SK-N-SH (cell line): ENCODE measurements at regions not wholly inside any gene's neighbourhood (a gene's known extent, or its start where the extent isn't known, plus 50 kb on each side); places are given as distances from the start of the nearest gene placed in this dataset.

Experiments
- CTCF ChIA-PET: fragments of 300-600, 350-600 bp; formaldehyde crosslinking; extraction: SDS; loops from one replicate; lab custom pipeline; 2021; lab: Yijun Ruan, JAX
- POLR2A ChIA-PET: fragments of 350-600 bp; sonication (Branson Sonifier 250); formaldehyde crosslinking; extraction: SDS; loops from one replicate; lab custom pipeline; 2020; ENCODE audit warnings: antibody characterized with exemption, inconsistent platforms; lab: Yijun Ruan, JAX
- DNase-seq: peaks from one replicate; pipeline ENCODE4 v3.0.0; 2012
- H2AFZ ChIP-seq: fragments of 200-600 bp; sonication (generic); 2 replicates; pipeline ENCODE4 v1.8.1; 2016; ENCODE audit warnings: antibody characterized with exemption, mild to moderate bottlenecking, low read depth
- H3F3A ChIP-seq: fragments of 200-600 bp; sonication (generic); replicated peaks from 2 replicates; pipeline ENCODE3; 2016; ENCODE audit warnings: antibody characterized with exemption, mild to moderate bottlenecking; ENCODE audit not compliant: insufficient read depth
- H3K27ac ChIP-seq, 2 experiments: fragments of 200-500 bp in 1 of 2; fragments of 200-600 bp in 1 of 2; sonication (Bioruptor generic) in 1 of 2; sonication (generic), shearing (Covaris generic) in 1 of 2; 2 replicates each; pipeline versions ENCODE4 v1.5.1 to v1.6.1; 2014 to 2016; ENCODE audit warnings: low read depth in 2 of 2, inconsistent platforms in 1 of 2, low read length in 1 of 2, mild to moderate bottlenecking in 1 of 2, mixed read lengths in 1 of 2
- H3K27me3 ChIP-seq: fragments of 200-600 bp; sonication (generic), shearing (Covaris generic); 2 replicates; pipeline ENCODE4 v1.6.1; 2016; ENCODE audit warnings: mixed run types; ENCODE audit not compliant: insufficient read depth
- H3K36me3 ChIP-seq, 2 experiments: fragments of 200-500 bp in 1 of 2; fragments of 200-600 bp in 1 of 2; sonication (Bioruptor generic) in 1 of 2; sonication (generic) in 1 of 2; replicated peaks in 1 of 2; 2 replicates each; pipeline versions ENCODE3 to v1.5.1; 2014 to 2016; ENCODE audit warnings: low read length in 1 of 2, mild to moderate bottlenecking in 1 of 2; ENCODE audit not compliant: insufficient read depth in 2 of 2, control insufficient read depth in 1 of 2
- H3K4me1 ChIP-seq, 2 experiments: fragments of 200-500 bp in 1 of 2; fragments of 200-600 bp in 1 of 2; sonication (Bioruptor generic) in 1 of 2; sonication (generic), shearing (Covaris generic) in 1 of 2; 2 replicates each; pipeline versions ENCODE4 v1.5.1 to v1.6.1; 2014 to 2016; ENCODE audit warnings: low read depth in 1 of 2, low read length in 1 of 2, mixed run types in 1 of 2; ENCODE audit not compliant: insufficient read depth in 2 of 2, control insufficient read depth in 1 of 2
- H3K4me2 ChIP-seq: fragments of 200-600 bp; sonication (generic), shearing (Covaris generic); 2 replicates; pipeline ENCODE4 v1.6.1; 2017; ENCODE audit warnings: mixed run types
- H3K4me3 ChIP-seq, 2 experiments: fragments of 200-500 bp in 1 of 2; fragments of 200-600 bp in 1 of 2; sonication (Bioruptor generic) in 1 of 2; sonication (generic), shearing (Covaris generic) in 1 of 2; 2 replicates each; pipeline versions ENCODE4 v1.5.1 to v1.8.1; 2014 to 2016; ENCODE audit warnings: low read depth in 2 of 2, inconsistent platforms in 1 of 2, low read length in 1 of 2, mild to moderate bottlenecking in 1 of 2, mixed read lengths in 1 of 2, moderate library complexity in 1 of 2
- H3K79me2 ChIP-seq: fragments of 200-600 bp; sonication (generic); 2 replicates; pipeline ENCODE4 v1.8.1; 2017; ENCODE audit warnings: mild to moderate bottlenecking; ENCODE audit not compliant: insufficient read depth
- H3K9ac ChIP-seq: fragments of 200-600 bp; sonication (generic); 2 replicates; pipeline ENCODE4 v1.6.1; 2017; ENCODE audit warnings: mixed run types
- H3K9me2 ChIP-seq: fragments of 200-600 bp; sonication (generic); 2 replicates; pipeline ENCODE4 v1.6.1; 2017; ENCODE audit warnings: mixed run types
- H3K9me3 ChIP-seq: fragments of 200-600 bp; sonication (generic); 2 replicates; pipeline ENCODE4 v1.6.1; 2017; ENCODE audit warnings: mixed run types, mild to moderate bottlenecking, moderate library complexity
- H4K20me1 ChIP-seq: fragments of 200-600 bp; sonication (generic); 2 replicates; pipeline ENCODE4 v1.6.1; 2017; ENCODE audit warnings: mild to moderate bottlenecking, mixed run types; ENCODE audit not compliant: insufficient read depth
- ELF1 ChIP-seq: IDR thresholded peaks from 2 replicates; pipeline ENCODE4 v1.4.0; 2012
- EZH2phosphoT487 ChIP-seq: fragments of 200-600 bp; sonication (generic); IDR thresholded peaks from 2 replicates; pipeline ENCODE4 v1.6.1; 2017; ENCODE audit warnings: low read depth, mixed run types, mild to moderate bottlenecking, antibody characterized with exemption, moderate library complexity, borderline replicate concordance
- FOXJ3 ChIP-seq: sonication (generic); formaldehyde crosslinking; IDR thresholded peaks from 2 replicates; pipeline ENCODE4 v1.5.1; 2020; ENCODE audit warnings: mild to moderate bottlenecking, missing genetic modification reagents
- FOXM1 ChIP-seq: IDR thresholded peaks from 2 replicates; pipeline ENCODE4 v1.4.0; 2012; ENCODE audit warnings: low read depth, mild to moderate bottlenecking
- GABPA ChIP-seq: IDR thresholded peaks from 2 replicates; pipeline ENCODE4 v1.4.0; 2012; ENCODE audit warnings: low read depth, mild to moderate bottlenecking
- JUND ChIP-seq: IDR thresholded peaks from 2 replicates; pipeline ENCODE4 v1.4.0; 2012
- MEF2A ChIP-seq: IDR thresholded peaks from 2 replicates; pipeline ENCODE4 v1.4.0; 2012; ENCODE audit warnings: low read depth, borderline replicate concordance
- NRF1 ChIP-seq: IDR thresholded peaks from 2 replicates; pipeline ENCODE4 v1.6.1; 2012; ENCODE audit warnings: low read depth, mild to moderate bottlenecking, low read length
- RXRA ChIP-seq: IDR thresholded peaks from 2 replicates; pipeline ENCODE4 v1.4.0; 2012; ENCODE audit warnings: low read depth, mild to moderate bottlenecking, borderline replicate concordance
- SIN3A ChIP-seq: IDR thresholded peaks from 2 replicates; pipeline ENCODE4 v1.6.1; 2012; ENCODE audit warnings: low read depth, mild to moderate bottlenecking, low read length, moderate library complexity, borderline replicate concordance
- SMC3 ChIP-seq: IDR thresholded peaks from 2 replicates; pipeline ENCODE4 v1.6.1; 2012; ENCODE audit warnings: low read depth, low read length, improper control_type of control experiment
- TCF12 ChIP-seq: IDR thresholded peaks from 2 replicates; pipeline ENCODE4 v1.4.0; 2012
- TEAD4 ChIP-seq: IDR thresholded peaks from 2 replicates; pipeline ENCODE4 v1.4.0; 2012; ENCODE audit warnings: mild to moderate bottlenecking, borderline replicate concordance; ENCODE audit not compliant: insufficient read depth
- YY1 ChIP-seq: IDR thresholded peaks from 2 replicates; pipeline ENCODE4 v1.4.0; 2012; ENCODE audit warnings: low read depth, mild to moderate bottlenecking
- ZBTB33 ChIP-seq: IDR thresholded peaks from 2 replicates; pipeline ENCODE4 v1.4.0; 2012; ENCODE audit warnings: low read depth, borderline replicate concordance
- WGBS: methylation state at CpG from one replicate; pipeline ENCODE4 v1.1.6; 2017; ENCODE audit warnings: low lambda C conversion rate; 5-methylcytosine and 5-hydroxymethylcytosine counted together
- TF ChIP-seq, protein P1 (sequence below): IDR thresholded peaks from 2 replicates; pipeline ENCODE4 v1.6.1; 2012; ENCODE audit warnings: mild to moderate bottlenecking, low read depth, low read length, moderate library complexity
- TF ChIP-seq, protein P2 (sequence below): fragments of 200-600 bp; sonication (generic); IDR thresholded peaks from 2 replicates; pipeline ENCODE4 v1.6.1; 2017; ENCODE audit warnings: antibody characterized with exemption, mild to moderate bottlenecking, moderate library complexity
- TF ChIP-seq, protein P3 (sequence below): IDR thresholded peaks from 2 replicates; pipeline ENCODE4; 2012

GRCh38 chr18:7366597-7366996, 135.7 kb downstream of the LRRC30 start (continued):
- TF ChIP-seq, protein P1, sequence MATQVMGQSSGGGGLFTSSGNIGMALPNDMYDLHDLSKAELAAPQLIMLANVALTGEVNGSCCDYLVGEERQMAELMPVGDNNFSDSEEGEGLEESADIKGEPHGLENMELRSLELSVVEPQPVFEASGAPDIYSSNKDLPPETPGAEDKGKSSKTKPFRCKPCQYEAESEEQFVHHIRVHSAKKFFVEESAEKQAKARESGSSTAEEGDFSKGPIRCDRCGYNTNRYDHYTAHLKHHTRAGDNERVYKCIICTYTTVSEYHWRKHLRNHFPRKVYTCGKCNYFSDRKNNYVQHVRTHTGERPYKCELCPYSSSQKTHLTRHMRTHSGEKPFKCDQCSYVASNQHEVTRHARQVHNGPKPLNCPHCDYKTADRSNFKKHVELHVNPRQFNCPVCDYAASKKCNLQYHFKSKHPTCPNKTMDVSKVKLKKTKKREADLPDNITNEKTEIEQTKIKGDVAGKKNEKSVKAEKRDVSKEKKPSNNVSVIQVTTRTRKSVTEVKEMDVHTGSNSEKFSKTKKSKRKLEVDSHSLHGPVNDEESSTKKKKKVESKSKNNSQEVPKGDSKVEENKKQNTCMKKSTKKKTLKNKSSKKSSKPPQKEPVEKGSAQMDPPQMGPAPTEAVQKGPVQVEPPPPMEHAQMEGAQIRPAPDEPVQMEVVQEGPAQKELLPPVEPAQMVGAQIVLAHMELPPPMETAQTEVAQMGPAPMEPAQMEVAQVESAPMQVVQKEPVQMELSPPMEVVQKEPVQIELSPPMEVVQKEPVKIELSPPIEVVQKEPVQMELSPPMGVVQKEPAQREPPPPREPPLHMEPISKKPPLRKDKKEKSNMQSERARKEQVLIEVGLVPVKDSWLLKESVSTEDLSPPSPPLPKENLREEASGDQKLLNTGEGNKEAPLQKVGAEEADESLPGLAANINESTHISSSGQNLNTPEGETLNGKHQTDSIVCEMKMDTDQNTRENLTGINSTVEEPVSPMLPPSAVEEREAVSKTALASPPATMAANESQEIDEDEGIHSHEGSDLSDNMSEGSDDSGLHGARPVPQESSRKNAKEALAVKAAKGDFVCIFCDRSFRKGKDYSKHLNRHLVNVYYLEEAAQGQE: no peak
- TF ChIP-seq JUND: no peak
- no peak for TF ChIP-seq RXRA
- TF ChIP-seq, protein P2, sequence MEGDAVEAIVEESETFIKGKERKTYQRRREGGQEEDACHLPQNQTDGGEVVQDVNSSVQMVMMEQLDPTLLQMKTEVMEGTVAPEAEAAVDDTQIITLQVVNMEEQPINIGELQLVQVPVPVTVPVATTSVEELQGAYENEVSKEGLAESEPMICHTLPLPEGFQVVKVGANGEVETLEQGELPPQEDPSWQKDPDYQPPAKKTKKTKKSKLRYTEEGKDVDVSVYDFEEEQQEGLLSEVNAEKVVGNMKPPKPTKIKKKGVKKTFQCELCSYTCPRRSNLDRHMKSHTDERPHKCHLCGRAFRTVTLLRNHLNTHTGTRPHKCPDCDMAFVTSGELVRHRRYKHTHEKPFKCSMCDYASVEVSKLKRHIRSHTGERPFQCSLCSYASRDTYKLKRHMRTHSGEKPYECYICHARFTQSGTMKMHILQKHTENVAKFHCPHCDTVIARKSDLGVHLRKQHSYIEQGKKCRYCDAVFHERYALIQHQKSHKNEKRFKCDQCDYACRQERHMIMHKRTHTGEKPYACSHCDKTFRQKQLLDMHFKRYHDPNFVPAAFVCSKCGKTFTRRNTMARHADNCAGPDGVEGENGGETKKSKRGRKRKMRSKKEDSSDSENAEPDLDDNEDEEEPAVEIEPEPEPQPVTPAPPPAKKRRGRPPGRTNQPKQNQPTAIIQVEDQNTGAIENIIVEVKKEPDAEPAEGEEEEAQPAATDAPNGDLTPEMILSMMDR: no peak
- no peak for TF ChIP-seq YY1

- Histone ChIP-seq H3K79me2 (no peaks in the 10 kb centered on the region), H3F3A (no peaks in the 10 kb centered on the region), H3K9ac (no peak overlapping the region), H3K4me1 (peaks cover 0 to 10% of the 10 kb centered on the region in 2 experiments; a peak in 1 of 4 replicates), H3K9me3 (no peaks in the 10 kb centered on the region), H3K4me2 (no peak overlapping the region), H3K4me3 (no peak overlapping the region), H2AFZ (no peak overlapping the region), H3K36me3 (no peaks in the 10 kb centered on the region), H3K27me3 (no peaks in the 10 kb centered on the region), H3K27ac (no peak overlapping the region), H4K20me1 (no peaks in the 10 kb centered on the region), H3K9me2 (no peaks in the 10 kb centered on the region)
- POLR2A ChIA-PET: no interaction called here
- 54% methylated on average over 7 of the region's 7 CpGs for WGBS
- TF ChIP-seq FOXM1 (no peak), JUND (no peak), EZH2phosphoT487 (no peak), FOXJ3 (CRISPR knock-in tag) (no peak), TCF12 (no peak), SIN3A (no peak), TEAD4 (no peak), RXRA (no peak), MEF2A (no peak), SMC3 (no peak), ELF1 (no peak), ZBTB33 (no peak), GABPA (no peak), NRF1 (no peak)
- TF ChIP-seq, protein P3, sequence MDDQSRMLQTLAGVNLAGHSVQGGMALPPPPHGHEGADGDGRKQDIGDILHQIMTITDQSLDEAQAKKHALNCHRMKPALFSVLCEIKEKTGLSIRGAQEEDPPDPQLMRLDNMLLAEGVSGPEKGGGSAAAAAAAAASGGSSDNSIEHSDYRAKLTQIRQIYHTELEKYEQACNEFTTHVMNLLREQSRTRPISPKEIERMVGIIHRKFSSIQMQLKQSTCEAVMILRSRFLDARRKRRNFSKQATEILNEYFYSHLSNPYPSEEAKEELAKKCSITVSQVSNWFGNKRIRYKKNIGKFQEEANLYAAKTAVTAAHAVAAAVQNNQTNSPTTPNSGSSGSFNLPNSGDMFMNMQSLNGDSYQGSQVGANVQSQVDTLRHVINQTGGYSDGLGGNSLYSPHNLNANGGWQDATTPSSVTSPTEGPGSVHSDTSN: no peak
- CTCF ChIA-PET: interaction anchor here (0.7 to 2.8 kb wide), 3 partner anchors 11 to 1114 kb away, joined by 3 to 12 read pairs (median 5); partner anchors contain the start of gene PTPRM
- DNase-seq: no peak
Measured at GRCh38 chr18:7367336-7367735, 136.4 kb downstream of the LRRC30 start.
